ENCODE measurements at regions not wholly inside any gene's neighbourhood (a gene's known extent, or its start where the extent isn't known, plus 50 kb on each side); places are given as distances from the start of the nearest gene placed in this dataset.

DNA sequence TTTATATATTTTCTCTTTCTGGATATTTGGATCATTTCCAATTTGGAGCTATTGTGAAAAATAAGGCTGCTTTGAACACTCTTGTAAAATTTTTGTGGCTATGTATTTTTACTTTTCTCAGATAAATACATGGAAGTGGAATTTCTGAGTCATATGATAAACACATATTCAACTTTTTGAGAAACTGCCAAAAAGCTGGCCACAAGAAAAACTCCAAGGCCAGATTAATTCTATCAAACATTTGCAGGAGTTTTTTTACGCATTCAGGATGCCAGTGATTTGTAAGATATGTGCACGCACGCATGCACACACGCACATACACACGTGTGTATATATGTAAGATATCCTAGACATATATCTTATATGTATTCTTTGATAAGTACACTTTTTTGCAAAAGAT, 477.5 kb upstream of the SPHKAP start:
- no peaks in the 10 kb centered on the region for H3K9me2 ChIP-seq (replicated peaks; ENCODE audit: insufficient read depth)
- TF ChIP-seq, protein P1, sequence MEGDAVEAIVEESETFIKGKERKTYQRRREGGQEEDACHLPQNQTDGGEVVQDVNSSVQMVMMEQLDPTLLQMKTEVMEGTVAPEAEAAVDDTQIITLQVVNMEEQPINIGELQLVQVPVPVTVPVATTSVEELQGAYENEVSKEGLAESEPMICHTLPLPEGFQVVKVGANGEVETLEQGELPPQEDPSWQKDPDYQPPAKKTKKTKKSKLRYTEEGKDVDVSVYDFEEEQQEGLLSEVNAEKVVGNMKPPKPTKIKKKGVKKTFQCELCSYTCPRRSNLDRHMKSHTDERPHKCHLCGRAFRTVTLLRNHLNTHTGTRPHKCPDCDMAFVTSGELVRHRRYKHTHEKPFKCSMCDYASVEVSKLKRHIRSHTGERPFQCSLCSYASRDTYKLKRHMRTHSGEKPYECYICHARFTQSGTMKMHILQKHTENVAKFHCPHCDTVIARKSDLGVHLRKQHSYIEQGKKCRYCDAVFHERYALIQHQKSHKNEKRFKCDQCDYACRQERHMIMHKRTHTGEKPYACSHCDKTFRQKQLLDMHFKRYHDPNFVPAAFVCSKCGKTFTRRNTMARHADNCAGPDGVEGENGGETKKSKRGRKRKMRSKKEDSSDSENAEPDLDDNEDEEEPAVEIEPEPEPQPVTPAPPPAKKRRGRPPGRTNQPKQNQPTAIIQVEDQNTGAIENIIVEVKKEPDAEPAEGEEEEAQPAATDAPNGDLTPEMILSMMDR (IDR thresholded peaks at IDR 0.05; ENCODE audit: poor library complexity): no peak
- no peak for TF ChIP-seq EZH2 (IDR thresholded peaks at IDR 0.05; ENCODE audit: borderline replicate concordance)
- no peak for TF ChIP-seq EZH2phosphoT487 (IDR thresholded peaks at IDR 0.05; ENCODE audit: low read depth, severe bottlenecking, unreplicated experiment)
- H3K27me3 ChIP-seq: no peaks in the 10 kb centered on the region
- 90% methylated on average over 5 of the region's 5 CpGs for WGBS (ENCODE audit: low lambda C conversion rate, missing lambda C conversion rate)
- H3K9me3 ChIP-seq (ENCODE audit: low read depth): no peaks in the 10 kb centered on the region
- no peaks in the 10 kb centered on the region for H3K79me2 ChIP-seq
- H3K4me1 ChIP-seq (ENCODE audit: insufficient read depth): peaks cover 3% of the 10 kb centered on the region
- H2AFZ ChIP-seq: no peak overlapping the region
- no peaks in the 10 kb centered on the region for H4K20me1 ChIP-seq (ENCODE audit: insufficient read depth, poor library complexity, severe bottlenecking)
- H3K36me3 ChIP-seq (replicated peaks; ENCODE audit: insufficient read depth, low read depth): no peaks in the 10 kb centered on the region
- H3K27ac ChIP-seq: no peak overlapping the region
- H3K4me2 ChIP-seq: no peak overlapping the region
- H3K4me3 ChIP-seq: no peak overlapping the region
- DNase-seq (ENCODE audit: low spot score): no peak

DNA sequence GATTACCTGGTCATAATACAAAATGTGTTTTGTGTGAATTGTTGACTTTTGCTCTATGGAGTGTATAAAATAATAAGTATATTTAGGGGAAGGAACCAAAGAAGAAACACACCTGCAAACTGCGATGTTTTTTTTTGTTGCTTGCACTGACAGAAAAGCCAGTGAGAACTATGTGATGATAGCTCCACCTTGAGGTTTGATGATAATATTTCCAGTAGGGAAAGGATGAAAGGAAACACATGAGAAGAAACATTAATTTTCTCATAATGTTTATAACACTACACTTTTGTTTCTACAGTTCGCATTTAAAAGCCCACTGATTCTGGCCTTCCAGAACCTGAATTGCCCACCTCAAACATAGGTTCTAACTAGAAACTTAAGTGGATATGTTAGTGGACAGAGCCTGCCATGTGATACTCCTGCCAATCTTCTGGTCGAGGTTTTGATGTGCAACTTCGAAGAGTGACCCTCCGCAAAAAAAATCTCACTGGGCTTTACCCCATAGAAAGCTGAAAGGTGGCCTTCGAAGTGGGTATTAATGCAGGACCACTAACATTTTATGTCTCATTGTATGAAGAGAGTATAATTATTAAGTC, 476.4 kb upstream of the SPHKAP start:
- DNase-seq (ENCODE audit: low spot score): peak; percentile 55
- H3K9me3 ChIP-seq (ENCODE audit: low read depth): no peaks in the 10 kb centered on the region
- H3K79me2 ChIP-seq: no peaks in the 10 kb centered on the region
- no peaks in the 10 kb centered on the region for H3K27me3 ChIP-seq
- H2AFZ ChIP-seq: no peak overlapping the region
- no peak overlapping the region for H3K4me2 ChIP-seq
- no peaks in the 10 kb centered on the region for H3K9me2 ChIP-seq (replicated peaks; ENCODE audit: insufficient read depth)
- H3K4me1 ChIP-seq (ENCODE audit: insufficient read depth): peaks cover 3% of the 10 kb centered on the region
- H3K36me3 ChIP-seq (replicated peaks; ENCODE audit: insufficient read depth, low read depth): no peaks in the 10 kb centered on the region
- no peaks in the 10 kb centered on the region for H4K20me1 ChIP-seq (ENCODE audit: insufficient read depth, poor library complexity, severe bottlenecking)
- WGBS (ENCODE audit: low lambda C conversion rate, missing lambda C conversion rate): 55% methylated on average over 6 of the region's 6 CpGs
- no peak overlapping the region for H3K27ac ChIP-seq
- TF ChIP-seq EZH2phosphoT487 (IDR thresholded peaks at IDR 0.05; ENCODE audit: low read depth, severe bottlenecking, unreplicated experiment) (no peak), EZH2 (IDR thresholded peaks at IDR 0.05; ENCODE audit: borderline replicate concordance) (no peak)
- TF ChIP-seq, protein P1 (IDR thresholded peaks at IDR 0.05; ENCODE audit: poor library complexity): peak; percentile 69
- H3K4me3 ChIP-seq: no peak overlapping the region

DNA sequence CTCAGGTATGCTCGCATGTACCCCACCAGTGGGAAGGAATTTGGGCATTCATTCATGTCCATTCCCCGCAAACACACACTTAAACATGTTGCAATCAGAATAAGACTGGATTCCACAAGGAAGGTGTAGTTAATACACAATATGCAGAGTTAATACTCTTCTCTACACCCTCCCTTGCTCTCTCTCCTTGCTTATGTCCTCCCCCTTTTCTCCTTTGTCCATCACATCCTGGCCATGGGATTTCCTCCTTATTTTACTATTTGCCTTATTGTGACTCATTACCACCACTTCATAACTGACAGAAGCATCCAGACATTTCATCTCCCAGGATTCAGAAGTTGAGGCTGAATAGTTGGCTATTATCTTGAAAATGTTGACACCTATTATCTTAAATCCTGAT, 473.8 kb upstream of the SPHKAP start:
- 89% methylated on average over 2 of the region's 2 CpGs for WGBS (ENCODE audit: low lambda C conversion rate, missing lambda C conversion rate)
- Histone ChIP-seq H3K4me2 (no peak overlapping the region), H3K27me3 (no peaks in the 10 kb centered on the region), H3K9me3 (ENCODE audit: low read depth) (no peaks in the 10 kb centered on the region), H4K20me1 (ENCODE audit: insufficient read depth, poor library complexity, severe bottlenecking) (no peaks in the 10 kb centered on the region), H2AFZ (no peak overlapping the region), H3K79me2 (no peaks in the 10 kb centered on the region), H3K9me2 (replicated peaks; ENCODE audit: insufficient read depth) (no peaks in the 10 kb centered on the region), H3K27ac (no peak overlapping the region), H3K4me1 (ENCODE audit: insufficient read depth) (peaks cover 6% of the 10 kb centered on the region), H3K4me3 (no peak overlapping the region), H3K36me3 (replicated peaks; ENCODE audit: insufficient read depth, low read depth) (no peaks in the 10 kb centered on the region)
- no peak for DNase-seq (ENCODE audit: low spot score)
- TF ChIP-seq, protein P1 (IDR thresholded peaks at IDR 0.05; ENCODE audit: poor library complexity): no peak
- TF ChIP-seq EZH2phosphoT487 (IDR thresholded peaks at IDR 0.05; ENCODE audit: low read depth, severe bottlenecking, unreplicated experiment) (no peak), EZH2 (IDR thresholded peaks at IDR 0.05; ENCODE audit: borderline replicate concordance) (no peak)
